Stimulated activated CD4-positive, alpha-beta T cell treated with anti-CD3 and anti-CD28 coated beads, Interleukin-1b, Interleukin-23, amount 100 ng/mL, for 1 hour (primary cell): ENCODE measurements at regions not wholly inside any gene's neighbourhood (a gene's known extent, or its start where the extent isn't known, plus 50 kb on each side); places are given as distances from the start of the nearest gene placed in this dataset.

Experiments
- DNase-seq, 2 donors: peaks; one replicate each; pipeline ENCODE4 v3.0.0-alpha.2; 2020; ENCODE audit warnings: low read depth in 2 of 2

DNA sequence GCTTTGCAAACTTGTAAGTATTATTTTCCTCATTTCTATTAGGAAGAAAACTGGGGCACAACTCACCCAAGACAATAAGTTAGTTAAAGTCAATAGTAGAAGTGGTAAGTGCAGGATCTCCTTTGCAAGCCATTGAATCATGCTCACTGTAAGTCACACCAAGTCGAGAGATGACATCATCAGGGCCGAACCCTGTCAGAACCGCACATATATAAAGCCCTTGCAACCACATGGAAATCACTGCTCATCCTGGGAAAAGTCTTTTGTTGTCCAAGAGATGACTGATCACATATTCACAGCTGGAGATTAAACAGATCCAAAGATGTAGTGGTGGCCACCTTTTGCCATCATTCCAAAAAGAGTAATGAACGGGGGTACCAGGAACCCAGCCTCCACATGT is 484.8 kb upstream of the ID2 start:
- DNase-seq = no peak

DNA sequence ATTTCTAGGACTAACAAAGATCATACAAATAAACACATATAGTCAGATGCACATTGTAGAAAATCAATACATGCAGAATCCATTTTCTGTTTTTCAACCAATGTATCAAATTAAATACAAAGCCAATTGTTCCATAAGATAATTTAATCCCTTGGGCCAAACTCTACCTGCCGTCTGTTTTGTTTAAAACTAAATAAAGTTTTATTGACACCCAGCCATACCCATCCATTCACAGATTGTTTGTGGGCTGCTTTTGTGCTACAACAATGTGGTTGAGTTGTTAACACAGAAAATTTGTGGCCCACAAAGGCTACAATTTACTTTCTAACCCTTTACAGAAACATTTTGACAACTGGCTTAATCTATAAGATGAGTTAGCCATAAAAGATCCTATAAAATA is 484.0 kb upstream of the ID2 start:
- DNase-seq = no peak

DNA sequence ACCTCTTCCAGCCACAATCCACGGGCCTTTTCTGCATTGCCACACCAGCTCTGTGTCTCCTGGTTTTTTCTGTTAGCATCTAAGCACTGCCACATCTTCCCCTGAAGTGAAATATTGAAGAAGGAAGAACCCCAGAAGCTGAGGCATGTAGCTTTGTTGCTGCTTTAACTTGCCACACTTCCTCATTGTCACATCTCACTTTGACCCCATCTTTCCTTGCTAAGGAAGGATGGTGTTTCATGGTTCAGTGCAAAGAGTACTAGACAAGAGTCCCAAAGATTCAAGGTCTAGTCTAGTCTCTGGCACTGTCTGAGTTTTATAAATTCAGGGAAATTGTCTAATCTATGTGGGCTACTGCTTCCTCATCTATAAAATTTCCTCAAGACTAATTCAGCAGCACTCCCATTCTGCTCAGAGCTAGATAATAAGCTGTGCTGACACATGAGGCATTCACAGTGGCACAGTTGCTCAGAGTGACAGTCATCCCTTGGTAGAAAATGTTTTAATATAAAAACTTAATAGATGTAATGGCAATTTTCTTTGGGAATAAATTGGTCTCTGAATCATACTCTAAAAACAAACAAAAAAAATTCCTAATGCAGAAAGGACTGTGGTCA is 483.0 kb upstream of the ID2 start:
- no peak for DNase-seq

DNA sequence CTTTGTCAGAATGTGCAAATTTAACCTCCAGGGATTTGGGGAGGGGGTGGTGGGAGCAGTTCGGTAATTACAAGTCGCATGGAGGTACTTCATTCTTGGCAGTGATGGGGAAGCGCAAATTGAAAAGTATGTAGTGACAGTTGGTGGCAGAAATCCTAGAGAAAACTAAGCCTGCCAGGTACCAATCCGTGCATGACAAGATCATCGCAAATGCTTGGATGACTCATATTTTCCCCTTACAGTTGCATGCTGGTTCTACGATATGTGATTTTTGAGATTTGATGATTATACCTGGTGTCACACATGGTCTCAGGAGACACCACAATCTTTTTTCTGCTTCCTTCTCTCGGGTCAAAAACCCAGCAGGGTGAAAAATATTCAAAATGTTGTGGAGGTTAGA is 479.7 kb upstream of the ID2 start:
- no peak for DNase-seq

DNA sequence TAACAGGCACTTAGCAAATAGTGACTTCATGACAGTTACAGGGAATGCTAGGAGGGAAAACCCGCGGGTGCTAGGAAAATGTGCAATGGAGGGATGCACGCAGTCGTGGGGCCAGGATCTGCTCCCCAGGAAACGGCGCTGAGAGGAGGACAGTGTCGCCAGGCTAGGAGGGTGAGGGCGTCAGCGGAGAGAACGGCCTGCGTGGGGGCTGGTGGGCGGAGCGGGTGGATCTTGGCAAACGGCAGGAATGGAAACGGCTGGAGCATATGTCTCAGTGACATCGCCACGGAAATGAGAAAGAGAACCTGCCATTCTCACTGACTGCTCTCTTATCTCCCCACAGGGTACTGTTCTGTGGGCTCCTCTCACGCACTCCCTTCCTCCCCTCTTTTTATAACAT is 478.5 kb upstream of the ID2 start:
- DNase-seq = no peak

DNA sequence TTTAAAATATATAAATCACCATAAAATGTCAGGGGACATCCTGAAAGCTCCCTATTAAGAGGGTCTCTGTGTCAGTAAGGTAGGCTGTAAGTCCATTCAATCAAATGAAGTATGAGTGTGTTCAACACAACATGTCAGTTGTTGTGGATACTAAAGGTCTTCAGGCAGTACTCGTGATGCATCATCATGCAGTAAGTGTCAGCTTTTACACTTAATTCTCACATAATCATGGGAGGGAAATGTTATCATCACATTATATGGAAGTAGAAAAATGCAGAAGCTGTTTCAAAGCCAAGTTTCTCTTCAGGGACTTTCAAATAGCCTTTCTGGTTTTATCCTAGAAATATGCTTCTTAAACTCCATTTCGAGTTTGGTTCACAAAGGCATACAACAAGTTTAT is 477.1 kb upstream of the ID2 start:
- DNase-seq = no peak

DNA sequence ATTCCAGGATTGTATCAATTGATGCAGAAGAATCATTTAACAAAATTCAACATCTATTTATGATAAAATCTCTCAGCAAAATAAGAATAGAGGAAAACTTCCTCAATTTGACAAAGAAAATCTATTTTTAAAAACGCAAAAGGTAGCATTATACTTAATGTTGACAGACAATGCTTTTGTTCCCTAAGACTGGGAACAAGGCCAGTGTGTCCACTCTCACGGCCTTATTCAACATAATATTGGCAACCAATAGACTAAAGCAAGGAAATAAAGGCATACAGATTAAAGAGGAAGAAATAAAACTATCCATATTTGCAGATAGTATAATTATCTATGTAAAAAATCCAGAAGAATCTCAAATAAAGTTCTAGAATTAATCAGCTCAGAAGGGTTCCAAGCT is 472.4 kb upstream of the ID2 start:
- no peak for DNase-seq

DNA sequence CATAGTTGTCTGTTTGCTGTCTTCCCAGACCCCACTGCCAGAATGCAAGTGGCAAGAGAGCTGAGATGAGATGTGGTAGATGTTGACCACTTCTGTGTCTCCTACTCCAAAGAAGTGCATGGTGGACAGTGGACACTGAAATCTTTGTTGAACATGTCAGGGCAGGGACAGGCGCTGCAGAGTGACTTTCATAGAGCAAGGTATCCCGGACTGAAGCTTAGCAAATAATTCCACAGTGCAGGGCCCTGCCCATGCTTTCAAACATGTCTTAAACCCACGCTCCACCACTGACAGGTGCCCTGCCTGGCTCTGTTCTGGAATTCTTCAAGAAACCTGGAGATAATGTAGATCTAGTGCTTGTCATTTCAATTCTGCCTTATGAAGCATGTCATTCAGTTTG is 470.5 kb upstream of the ID2 start:
- DNase-seq = no peak

DNA sequence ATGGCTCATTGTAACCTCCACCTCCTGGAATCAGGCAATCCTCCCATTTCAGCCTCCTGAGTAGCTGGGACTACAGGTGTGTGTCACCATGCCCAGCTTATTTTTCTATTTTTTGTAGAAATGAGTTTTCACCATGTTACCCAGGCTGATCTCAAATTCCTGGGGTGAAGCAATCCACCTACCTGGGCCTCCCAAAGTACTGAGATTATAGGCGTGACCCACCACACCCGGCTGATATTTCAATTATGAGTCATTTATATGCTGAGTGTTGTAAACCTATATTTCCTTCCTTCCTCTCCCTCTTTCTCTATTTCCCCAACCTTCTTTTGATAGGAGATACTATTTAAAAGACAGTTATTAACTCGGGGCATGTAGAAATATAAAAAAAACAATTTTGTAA is 469.6 kb upstream of the ID2 start:
- DNase-seq = no peak

DNA sequence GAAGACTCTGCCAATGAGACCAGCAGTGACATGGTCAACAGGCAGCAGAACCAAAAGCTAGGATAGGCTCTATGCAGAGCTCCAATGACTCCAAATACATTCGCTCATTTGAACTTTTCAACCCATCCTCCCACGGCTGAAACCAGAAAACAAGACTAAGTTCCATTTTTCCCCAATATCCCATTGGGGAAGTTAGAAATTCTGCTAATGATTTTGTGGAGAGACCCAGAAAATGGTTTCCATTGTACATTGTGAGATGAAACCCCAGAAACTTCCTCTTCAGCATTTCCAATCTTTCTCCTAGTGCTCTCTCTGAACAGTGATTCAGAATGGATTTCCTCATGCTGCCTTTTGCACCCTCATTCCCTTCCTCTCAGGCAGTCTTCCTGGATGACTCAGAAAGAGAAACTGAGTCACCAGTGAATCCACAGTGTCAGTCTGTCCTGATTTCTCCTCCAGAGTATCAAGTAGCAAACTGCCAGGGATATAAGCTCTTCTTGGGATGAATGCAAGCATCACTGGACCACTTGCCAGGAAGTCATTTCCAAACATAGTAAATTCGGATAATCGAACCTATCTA is 467.7 kb upstream of the ID2 start:
- no peak for DNase-seq

DNA sequence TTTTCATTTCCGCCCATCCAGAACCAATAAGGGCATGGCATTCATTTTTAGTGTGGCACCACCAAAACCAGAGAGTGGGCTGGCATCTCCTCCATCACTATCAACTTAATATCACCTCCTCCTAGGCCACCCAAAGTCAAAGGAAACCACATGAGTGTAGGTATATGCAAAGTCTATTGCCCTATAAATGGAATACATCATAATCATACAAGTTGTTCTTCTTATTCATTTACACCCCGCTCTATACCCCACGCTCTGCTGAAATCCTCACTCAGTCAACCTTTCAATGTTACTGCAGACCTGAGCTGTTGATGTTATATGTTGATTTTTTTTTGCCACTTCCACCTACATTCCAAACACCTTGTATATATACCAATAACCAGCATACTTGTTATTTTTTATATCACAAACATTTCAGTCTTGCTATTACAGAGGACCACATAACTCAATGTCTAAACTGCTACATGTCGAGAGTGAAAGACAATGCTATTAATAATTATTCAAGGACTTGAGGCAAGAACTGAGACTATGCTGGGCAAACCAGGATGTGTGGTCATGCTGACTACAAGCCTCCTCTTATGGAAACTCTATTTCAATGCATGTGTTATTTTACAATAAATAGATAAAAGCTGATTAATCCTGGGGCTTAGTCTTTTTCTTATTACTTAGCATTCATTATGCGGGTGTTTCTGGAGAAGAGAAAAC is 466.5 kb upstream of the ID2 start:
- DNase-seq = no peak

DNA sequence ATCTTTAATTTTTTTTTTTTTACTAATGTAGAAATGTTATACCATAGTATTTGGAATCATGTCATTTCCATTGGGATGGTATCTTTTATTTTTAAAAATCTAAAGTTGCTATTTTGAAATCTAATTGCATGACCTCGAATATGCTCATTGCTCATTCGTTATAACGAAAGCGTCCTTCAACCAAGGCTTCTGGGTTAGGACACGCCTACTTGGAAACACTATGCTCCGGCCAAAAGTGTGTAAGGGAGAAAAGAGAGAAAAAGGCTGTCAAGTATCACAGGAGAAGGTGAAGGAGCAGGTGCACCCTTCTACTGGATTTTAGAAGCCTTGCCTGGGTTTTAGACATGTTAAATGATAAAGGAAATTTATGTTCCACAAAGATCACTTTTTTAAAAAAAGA is 465.9 kb upstream of the ID2 start:
- DNase-seq = no peak

DNA sequence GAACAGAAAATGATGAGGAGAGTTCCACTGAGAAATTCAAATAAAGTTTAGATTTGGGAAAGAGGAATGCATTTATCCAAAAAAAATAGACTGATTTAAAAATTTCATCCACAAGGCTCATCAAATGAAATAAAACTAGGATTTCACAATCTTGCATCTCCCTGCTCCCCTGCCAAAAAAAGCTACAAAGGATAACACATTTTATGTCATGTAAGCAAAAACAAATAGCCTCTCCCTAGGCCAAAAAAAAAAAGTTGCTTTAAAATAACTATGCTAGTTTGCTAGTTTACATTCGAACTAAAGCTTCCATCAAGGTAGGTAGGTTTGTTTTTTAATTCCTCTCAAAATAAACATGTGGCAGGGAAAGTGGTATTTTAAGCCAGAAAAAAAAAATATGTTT is 465.5 kb upstream of the ID2 start:
- no peak for DNase-seq

DNA sequence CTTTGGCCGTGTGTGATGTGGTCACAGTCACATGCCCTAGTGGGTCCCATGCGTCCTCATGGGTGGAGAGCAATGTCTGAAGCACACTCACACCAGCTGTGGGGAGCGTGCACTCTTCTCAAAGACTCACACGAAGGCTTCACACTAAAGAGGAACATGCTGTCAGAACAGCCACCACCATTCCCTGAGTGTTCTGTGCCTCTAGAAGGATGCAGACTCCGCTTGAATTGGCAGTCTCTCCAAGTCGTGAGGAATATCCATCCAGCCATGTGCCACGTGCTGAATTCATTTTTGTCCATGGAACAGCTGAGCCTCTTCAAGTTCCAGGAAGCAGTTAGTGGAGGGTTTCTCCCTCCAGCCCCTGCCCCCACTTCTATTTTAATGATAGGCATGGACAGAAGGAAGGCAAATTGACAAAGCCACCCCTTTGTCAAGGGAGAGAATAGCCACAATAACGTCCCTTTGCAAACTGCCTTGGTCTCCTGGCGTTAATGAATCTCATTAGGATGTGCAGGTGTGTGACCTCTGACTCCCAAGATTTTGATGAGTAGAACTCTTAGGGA is 464.3 kb upstream of the ID2 start:
- DNase-seq = no peak

DNA sequence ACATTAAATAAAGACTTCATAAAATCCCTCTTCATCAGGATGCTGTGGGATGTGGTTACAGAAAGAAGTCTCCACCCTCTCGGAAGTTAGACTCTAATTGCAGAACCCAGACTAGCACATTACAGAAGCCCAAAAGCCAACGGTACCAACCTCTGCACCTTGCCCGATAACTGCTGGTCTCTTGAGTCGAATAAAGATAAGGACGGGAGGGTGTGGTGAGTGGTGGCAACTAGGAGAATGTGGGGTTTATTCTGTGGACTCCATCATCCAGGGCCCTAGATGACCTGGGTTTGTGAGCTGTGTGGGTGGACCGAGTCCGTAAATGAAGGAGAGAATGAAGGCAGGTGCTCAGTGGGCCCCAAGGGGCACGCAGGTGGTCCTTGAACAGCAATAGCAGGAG is 462.8 kb upstream of the ID2 start:
- DNase-seq = no peak

DNA sequence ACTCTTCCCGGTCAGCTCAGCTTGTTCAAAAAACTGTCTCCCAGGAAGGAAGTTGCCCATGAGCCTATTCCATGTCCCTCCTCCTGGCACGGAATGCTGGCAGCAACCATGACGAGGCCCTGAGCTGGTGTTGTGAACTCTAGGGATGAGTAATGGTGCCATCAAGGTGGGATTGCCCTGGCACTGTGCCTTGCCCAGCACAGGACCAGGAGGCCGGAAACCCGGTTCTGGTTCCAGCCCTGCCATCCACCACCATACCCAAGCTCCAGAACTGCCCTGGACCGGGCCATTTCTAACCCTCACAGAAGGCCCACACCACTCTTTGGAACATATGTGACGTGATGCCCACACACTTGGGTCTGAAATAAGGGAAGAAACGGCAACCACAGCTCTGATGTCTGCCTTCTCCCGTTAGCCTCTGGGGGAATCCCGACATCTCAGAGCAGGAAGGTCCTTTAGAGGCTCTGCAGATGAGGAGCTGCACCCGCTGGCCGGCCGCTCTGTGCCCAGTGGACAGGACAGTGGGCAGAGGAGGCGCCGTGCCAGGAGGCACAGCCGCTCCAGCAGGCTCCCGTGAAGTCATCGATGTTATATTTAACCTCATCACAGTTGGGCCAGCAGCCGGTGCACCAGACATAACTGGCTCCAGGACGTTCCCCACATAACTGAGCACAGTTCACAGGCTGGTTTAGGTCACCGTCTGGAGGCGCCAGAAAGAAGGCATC is 462.1 kb upstream of the ID2 start:
- no peak for DNase-seq

DNA sequence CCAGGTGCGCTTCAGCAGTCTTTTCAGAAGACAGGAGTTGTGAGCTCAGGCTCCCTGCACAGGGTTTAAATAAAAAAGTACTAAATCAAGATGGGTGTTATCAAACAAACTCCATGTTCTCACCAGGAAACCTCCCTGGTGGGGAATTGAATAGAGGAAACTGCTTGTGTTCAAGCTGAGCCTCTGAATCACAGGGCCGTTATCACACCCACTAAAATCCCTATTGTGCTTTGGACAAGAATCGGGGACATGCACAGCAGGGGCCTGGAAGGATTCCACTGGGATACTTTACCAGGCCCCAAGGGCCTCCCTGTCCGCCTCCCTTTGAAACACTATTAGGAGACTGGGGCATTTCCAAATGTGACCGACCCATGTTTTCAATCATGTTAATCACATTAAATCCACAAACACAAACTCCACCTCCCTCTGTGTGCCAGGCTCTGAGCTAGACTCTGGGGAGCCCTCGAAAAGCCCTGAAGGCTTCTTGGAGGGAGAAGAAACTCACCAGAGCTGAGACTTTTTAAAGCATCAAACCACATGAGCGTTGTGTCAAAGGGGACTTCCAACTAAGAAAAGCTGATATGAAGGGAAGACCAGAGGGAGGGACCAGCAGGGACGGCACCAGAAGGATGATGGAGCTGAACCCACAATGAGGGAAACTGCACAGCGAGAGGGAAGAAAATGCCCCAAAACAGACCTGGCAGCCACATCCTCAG is 458.7 kb upstream of the ID2 start:
- DNase-seq = no peak

DNA sequence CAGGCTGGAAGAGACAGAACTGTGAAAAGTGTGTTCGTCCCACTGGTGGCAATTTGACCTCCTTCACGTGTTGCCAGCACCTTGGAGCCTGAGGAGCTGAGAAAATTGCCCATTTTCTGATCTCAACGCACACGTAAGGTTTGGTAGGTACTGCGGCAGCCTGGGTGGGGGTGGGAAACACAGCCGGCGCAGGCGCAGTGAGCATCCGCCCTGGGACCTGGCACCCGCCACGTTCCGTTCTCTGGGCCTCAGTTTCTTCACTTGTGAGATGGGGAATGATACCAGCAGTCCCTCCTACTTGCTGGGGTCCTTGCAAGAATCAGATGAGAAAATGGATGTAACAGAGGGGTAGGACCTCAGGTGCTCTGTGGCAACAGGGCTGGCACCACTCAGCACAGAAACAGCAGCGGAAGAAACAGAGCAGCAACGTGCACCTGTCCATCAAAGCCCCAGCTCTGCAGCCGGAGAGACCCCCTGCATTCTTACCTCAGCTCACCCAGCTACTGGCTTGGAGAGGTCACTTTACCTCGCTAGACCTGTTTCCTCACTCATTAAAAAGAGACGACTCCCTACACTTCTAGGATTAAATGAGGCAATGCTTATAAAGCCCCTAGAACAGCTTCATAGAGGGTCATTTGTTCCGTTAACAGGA is 458.0 kb upstream of the ID2 start:
- DNase-seq = no peak

DNA sequence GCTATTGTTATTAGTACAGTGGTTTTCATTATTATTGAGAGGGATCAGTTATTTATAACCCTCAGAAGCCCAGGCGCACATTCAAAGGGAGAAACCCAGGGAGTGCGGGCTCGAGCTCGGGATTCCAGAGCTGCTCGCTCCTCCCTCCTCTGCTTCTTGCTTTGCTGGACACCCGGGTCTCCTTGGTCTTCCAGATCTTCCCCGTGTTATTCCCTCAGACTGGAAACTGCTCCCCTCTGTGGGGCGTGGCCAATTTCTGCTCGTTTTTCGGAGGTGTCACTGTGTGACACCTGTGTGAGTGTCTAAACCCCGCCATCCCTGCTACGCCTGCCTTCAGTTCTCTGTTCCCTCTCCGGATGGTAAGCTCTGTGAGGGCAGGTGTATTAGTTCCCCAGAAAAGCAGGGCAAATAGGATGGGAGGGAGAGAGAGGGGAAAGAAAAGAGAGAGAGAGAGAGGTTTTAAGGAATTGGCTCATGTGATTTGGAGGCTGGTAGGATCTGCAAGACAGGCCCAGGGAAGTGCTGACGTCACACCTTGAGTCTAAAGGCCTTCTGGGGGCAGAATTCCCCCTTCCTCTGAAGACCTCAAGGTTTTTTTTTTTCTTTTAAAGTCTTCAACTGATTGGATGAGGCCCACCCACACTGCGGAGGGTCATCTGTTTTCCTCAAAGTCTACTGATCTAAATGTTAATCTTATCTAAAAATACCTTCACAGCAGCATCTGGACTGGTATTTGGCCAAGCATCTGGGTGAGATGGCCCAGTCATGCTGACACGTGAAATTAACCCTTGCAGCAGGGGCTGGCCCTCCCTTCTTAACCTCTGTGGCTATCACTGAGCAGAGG is 457.3 kb upstream of the ID2 start:
- no peak for DNase-seq

DNA sequence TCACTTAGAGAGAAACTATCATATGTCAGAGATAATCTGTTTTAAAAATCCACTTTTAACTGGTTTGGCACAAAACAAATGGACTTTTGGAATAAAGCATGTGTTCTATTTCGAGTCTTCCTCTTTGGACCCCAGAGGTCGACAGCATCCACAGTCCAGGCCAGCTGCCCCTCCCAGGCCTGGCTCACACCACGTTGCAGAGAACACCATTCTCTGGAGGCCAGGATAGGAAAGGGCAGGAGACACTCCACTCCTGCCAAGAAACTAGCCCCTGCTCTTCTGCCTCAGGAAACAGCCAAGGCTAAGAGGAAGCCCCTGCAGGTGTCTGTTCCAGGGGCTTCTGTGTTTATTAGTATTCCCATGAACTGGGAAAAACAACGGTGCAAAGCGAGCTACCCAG is 456.6 kb upstream of the ID2 start:
- DNase-seq = no peak

DNA sequence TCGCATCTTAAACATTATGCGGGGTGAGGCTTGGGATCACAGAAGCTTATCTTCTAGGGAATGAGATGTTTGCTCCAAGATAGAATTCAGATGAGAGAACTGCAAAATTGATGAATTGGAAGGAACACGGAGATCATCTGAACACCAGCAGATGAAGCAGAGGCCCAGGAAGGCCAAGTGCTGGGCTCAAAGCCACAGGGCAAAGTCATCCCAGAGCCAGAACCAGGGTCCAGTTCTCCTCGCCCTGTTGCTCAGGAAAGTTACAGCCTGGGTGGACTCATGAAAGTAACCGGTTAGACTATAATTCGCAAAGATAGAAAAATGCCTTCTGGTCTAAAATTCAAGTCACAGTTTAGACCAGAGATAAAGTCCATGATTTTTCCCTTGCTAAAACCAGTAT is 456.1 kb upstream of the ID2 start:
- DNase-seq = no peak
